Renal cortical epithelial cell (primary cell): ENCODE measurements at regions not wholly inside any gene's neighbourhood (a gene's known extent, or its start where the extent isn't known, plus 50 kb on each side); places are given as distances from the start of the nearest gene placed in this dataset.

ENCODE experiments used
- DNase-seq: peaks from one replicate; pipeline ENCODE4 v3.0.0-alpha.2; 2011; ENCODE audit warnings: low read depth

GRCh38 chr2:155308367-155309009 is 610.0 kb downstream of the KCNJ3 start:
- no peak for DNase-seq

- no peak for DNase-seq
These were observed 602.7 kb downstream of the KCNJ3 start for GRCh38 chr2:155301221-155301620.

- no peak for DNase-seq
These were observed 599.5 kb downstream of the KCNJ3 start for GRCh38 chr2:155298001-155298400.

GRCh38 chr2:155294358-155294757 is 595.9 kb downstream of the KCNJ3 start:
- DNase-seq, result no peak

GRCh38 chr2:155281907-155282306 is 583.4 kb downstream of the KCNJ3 start:
- no peak for DNase-seq

GRCh38 chr2:155273323-155273722 is 574.8 kb downstream of the KCNJ3 start:
- DNase-seq, result no peak

- DNase-seq, result no peak
These were observed 568.1 kb downstream of the KCNJ3 start for GRCh38 chr2:155266583-155266982.

GRCh38 chr2:155266109-155266508 is 567.6 kb downstream of the KCNJ3 start:
- no peak for DNase-seq

GRCh38 chr2:155256803-155257202 is 558.3 kb downstream of the KCNJ3 start:
- DNase-seq, result no peak

- DNase-seq, result peak; percentile 33
These were observed 552.3 kb downstream of the KCNJ3 start for GRCh38 chr2:155250800-155251199.

- no peak for DNase-seq
These were observed 541.7 kb downstream of the KCNJ3 start for GRCh38 chr2:155240176-155240575.

GRCh38 chr2:155235710-155236109 is 537.2 kb downstream of the KCNJ3 start:
- DNase-seq, result no peak

- DNase-seq, result peak; percentile 42
These were observed 525.4 kb downstream of the KCNJ3 start for GRCh38 chr2:155223781-155224406.

- no peak for DNase-seq
These were observed 520.5 kb downstream of the KCNJ3 start for GRCh38 chr2:155218945-155219344.

- no peak for DNase-seq
These were observed 519.9 kb downstream of the KCNJ3 start for GRCh38 chr2:155218292-155218924.

- peak; percentile 65 for DNase-seq
These were observed 516.7 kb downstream of the KCNJ3 start for GRCh38 chr2:155215037-155215707.

GRCh38 chr2:155209696-155210450 is 511.4 kb downstream of the KCNJ3 start:
- DNase-seq, result peak; percentile 39

- no peak for DNase-seq
These were observed 504.7 kb downstream of the KCNJ3 start for GRCh38 chr2:155203178-155203577.

- DNase-seq, result peak; percentile 6
These were observed 502.3 kb downstream of the KCNJ3 start for GRCh38 chr2:155200753-155201152.

GRCh38 chr2:155190342-155190741 is 491.8 kb downstream of the KCNJ3 start:
- no peak for DNase-seq

- DNase-seq, result no peak
These were observed 480.4 kb downstream of the KCNJ3 start for GRCh38 chr2:155178921-155179320.

- DNase-seq, result no peak
These were observed 477.9 kb downstream of the KCNJ3 start for GRCh38 chr2:155176345-155176744.
